ENCODE measurements at regions not wholly inside any gene's neighbourhood (a gene's known extent, or its start where the extent isn't known, plus 50 kb on each side); places are given as distances from the start of the nearest gene placed in this dataset.

- Mint-ChIP-seq H3K27me3 (ENCODE audit: low read depth) (no peaks in the 10 kb centered on the region), H3K27ac (no peak overlapping the region), H3K36me3 (ENCODE audit: low read depth) (no peaks in the 10 kb centered on the region), H3K9me3 (no peaks in the 10 kb centered on the region), H3K4me3 (ENCODE audit: low read depth) (no peak overlapping the region), H3K4me1 (ENCODE audit: low read depth) (no peaks in the 10 kb centered on the region)
- no peak for DNase-seq (ENCODE audit: low spot score)
- intact Hi-C loops (cut with micrococcal nuclease) = no loop called here
Measured at GRCh38 chr5:2642684-2643345, 108.7 kb downstream of the IRX2 start.

- H3K36me3 Mint-ChIP-seq (ENCODE audit: low read depth) = no peaks in the 10 kb centered on the region
- no peak for DNase-seq (ENCODE audit: low spot score)
- H3K4me1 Mint-ChIP-seq (ENCODE audit: low read depth) = no peaks in the 10 kb centered on the region
- H3K4me3 Mint-ChIP-seq (ENCODE audit: low read depth) = no peak overlapping the region
- no peaks in the 10 kb centered on the region for H3K27me3 Mint-ChIP-seq (ENCODE audit: low read depth)
- H3K27ac Mint-ChIP-seq = no peak overlapping the region
- intact Hi-C loops (cut with micrococcal nuclease) = no loop called here
- no peaks in the 10 kb centered on the region for H3K9me3 Mint-ChIP-seq
Measured at GRCh38 chr5:2640717-2641116, 110.8 kb downstream of the IRX2 start.

DNA sequence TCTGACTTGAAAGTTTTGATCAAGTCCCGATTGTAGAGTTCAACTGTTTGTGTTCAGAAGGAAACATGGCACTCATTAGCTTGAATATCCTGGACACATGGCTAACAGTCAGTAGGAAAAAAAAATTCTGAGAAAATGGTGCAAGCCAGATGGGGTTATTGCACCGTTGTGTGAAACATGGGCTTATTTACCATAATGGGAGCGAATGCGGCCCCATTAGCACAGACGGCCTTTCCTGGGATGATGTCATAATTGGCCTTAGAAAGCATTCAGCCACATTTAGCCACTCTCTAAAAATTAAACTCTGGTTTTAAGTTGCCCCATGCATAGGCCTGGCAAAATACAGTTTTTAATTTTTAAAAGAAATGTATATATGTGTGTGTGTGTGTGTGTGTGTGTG is 112.1 kb downstream of the IRX2 start:
- H3K4me3 Mint-ChIP-seq (ENCODE audit: low read depth) = no peak overlapping the region

GRCh38 chr5:2634399-2635176 is 116.9 kb downstream of the IRX2 start:
- H3K27ac Mint-ChIP-seq = no peak overlapping the region
- no peaks in the 10 kb centered on the region for H3K36me3 Mint-ChIP-seq (ENCODE audit: low read depth)
- DNase-seq (ENCODE audit: low spot score) = no peak
- H3K4me3 Mint-ChIP-seq (ENCODE audit: low read depth) = no peak overlapping the region
- no peaks in the 10 kb centered on the region for H3K9me3 Mint-ChIP-seq
- no peaks in the 10 kb centered on the region for H3K4me1 Mint-ChIP-seq (ENCODE audit: low read depth)
- H3K27me3 Mint-ChIP-seq (ENCODE audit: low read depth) = no peaks in the 10 kb centered on the region
- intact Hi-C loops (cut with micrococcal nuclease) = no loop called here

More for the DNA sequence above, 112.1 kb downstream of the IRX2 start:
- Mint-ChIP-seq H3K4me1 (ENCODE audit: low read depth) (no peaks in the 10 kb centered on the region), H3K9me3 (no peaks in the 10 kb centered on the region), H3K27ac (no peak overlapping the region), H3K36me3 (ENCODE audit: low read depth) (no peaks in the 10 kb centered on the region), H3K27me3 (ENCODE audit: low read depth) (no peaks in the 10 kb centered on the region)
- intact Hi-C loops (cut with micrococcal nuclease) = no loop called here
- DNase-seq (ENCODE audit: low spot score) = no peak

DNA sequence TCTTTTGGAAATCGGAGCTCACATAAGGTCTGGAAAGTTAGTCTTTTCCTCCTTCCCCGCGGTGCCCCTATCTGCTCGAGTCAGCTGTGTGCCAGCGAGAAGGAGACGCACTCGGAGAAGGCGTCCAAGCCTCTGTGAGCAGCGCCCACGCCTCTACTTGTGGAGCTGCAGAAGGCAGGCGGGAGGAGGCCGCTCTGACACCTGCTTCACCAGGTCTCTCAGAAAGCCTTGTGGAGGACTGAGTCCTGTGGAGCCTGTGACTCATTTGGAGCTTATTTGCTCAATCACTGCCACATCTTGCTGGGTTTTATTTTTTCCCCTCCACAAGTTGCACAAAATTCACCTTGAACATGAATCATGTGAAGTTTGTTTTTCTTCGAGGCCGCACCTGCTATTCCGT is 117.5 kb downstream of the IRX2 start:
- Mint-ChIP-seq H3K4me1 (ENCODE audit: low read depth) (no peaks in the 10 kb centered on the region), H3K9me3 (no peaks in the 10 kb centered on the region), H3K4me3 (ENCODE audit: low read depth) (no peak overlapping the region), H3K27ac (no peak overlapping the region), H3K36me3 (ENCODE audit: low read depth) (no peaks in the 10 kb centered on the region), H3K27me3 (ENCODE audit: low read depth) (no peaks in the 10 kb centered on the region)
- intact Hi-C loops (cut with micrococcal nuclease) = no loop called here
- DNase-seq (ENCODE audit: low spot score) = no peak

DNA sequence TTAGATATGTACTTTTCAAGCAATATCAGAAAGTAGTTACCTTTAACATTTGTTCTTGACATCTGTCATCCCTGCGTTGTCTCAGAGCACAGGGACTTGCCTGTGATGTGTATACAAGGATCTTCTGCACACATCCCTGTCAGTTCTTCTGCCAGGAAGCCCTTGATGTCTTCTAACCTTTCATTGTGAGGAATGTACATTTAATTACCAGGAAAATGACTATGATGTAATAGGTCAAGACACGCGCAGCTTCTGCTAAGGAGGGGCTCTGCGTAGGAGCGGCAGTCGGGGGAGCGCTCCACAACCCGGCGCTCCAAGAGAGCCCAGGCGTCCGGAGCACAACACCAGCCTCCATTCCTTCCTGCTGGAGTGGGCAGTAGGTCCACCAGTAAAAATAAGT is 119.7 kb downstream of the IRX2 start:
- H3K4me3 Mint-ChIP-seq (ENCODE audit: low read depth) = no peak overlapping the region
- peaks cover 4% of the 10 kb centered on the region for H3K9me3 Mint-ChIP-seq
- no peaks in the 10 kb centered on the region for H3K27me3 Mint-ChIP-seq (ENCODE audit: low read depth)
- H3K27ac Mint-ChIP-seq = no peak overlapping the region
- H3K36me3 Mint-ChIP-seq (ENCODE audit: low read depth) = no peaks in the 10 kb centered on the region
- H3K4me1 Mint-ChIP-seq (ENCODE audit: low read depth) = no peaks in the 10 kb centered on the region
- no peak for DNase-seq (ENCODE audit: low spot score)
- intact Hi-C loops (cut with micrococcal nuclease) = no loop called here

DNA sequence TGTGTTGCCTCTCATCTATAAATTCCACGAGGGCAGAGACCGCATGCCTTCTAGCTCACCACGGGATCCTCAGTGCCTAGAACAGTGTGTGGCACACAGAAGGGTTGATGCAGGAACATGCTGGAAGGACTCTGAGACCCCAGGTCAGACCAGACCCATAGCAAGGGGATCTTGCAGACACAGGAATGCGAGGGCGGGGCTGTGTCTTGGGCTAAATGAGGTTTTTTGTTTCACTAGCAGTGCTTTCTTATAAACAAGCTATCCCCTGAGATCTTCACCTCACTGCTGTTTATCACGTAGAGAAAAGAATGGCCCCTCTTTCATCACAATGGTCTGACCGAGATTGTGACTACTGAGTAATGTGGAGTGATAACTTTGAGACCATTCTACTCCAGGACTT is 122.4 kb downstream of the IRX2 start:
- H3K27me3 Mint-ChIP-seq (ENCODE audit: low read depth) = no peaks in the 10 kb centered on the region
- no peak overlapping the region for H3K4me3 Mint-ChIP-seq (ENCODE audit: low read depth)
- H3K27ac Mint-ChIP-seq = no peak overlapping the region
- no peaks in the 10 kb centered on the region for H3K36me3 Mint-ChIP-seq (ENCODE audit: low read depth)
- no peaks in the 10 kb centered on the region for H3K4me1 Mint-ChIP-seq (ENCODE audit: low read depth)
- H3K9me3 Mint-ChIP-seq = peaks cover 4% of the 10 kb centered on the region
- no peak for DNase-seq (ENCODE audit: low spot score)
- intact Hi-C loops (cut with micrococcal nuclease) = no loop called here

- Mint-ChIP-seq H3K9me3 (peaks cover 4% of the 10 kb centered on the region), H3K4me3 (ENCODE audit: low read depth) (no peak overlapping the region), H3K36me3 (ENCODE audit: low read depth) (no peaks in the 10 kb centered on the region), H3K4me1 (ENCODE audit: low read depth) (no peaks in the 10 kb centered on the region), H3K27me3 (ENCODE audit: low read depth) (no peaks in the 10 kb centered on the region), H3K27ac (no peak overlapping the region)
- intact Hi-C loops (cut with micrococcal nuclease) = no loop called here
- DNase-seq (ENCODE audit: low spot score) = no peak
Measured at GRCh38 chr5:2627867-2628266, 123.6 kb downstream of the IRX2 start.

DNA sequence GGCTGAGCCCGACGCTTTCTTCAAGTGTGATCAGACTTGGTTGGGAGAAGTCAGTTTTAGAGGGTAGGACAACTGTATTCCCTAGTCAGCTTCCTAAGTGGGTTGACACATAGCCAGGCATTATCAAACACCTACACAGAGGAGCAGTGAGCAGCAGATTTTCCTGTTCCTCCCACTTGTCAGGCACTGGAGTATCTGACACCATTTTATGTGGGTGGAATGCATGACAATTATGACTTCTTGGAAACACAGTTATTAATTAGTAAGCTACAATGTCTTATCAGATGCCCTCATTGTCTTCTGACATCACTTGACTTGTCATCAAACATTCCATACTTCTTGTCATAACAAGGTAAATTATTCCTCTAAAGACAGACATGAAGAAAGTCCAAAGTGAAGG is 124.9 kb downstream of the IRX2 start:
- H3K4me3 Mint-ChIP-seq (ENCODE audit: low read depth) = no peak overlapping the region
- no peak for DNase-seq (ENCODE audit: low spot score)
- H3K27ac Mint-ChIP-seq = no peak overlapping the region
- no peaks in the 10 kb centered on the region for H3K27me3 Mint-ChIP-seq (ENCODE audit: low read depth)
- H3K9me3 Mint-ChIP-seq = peaks cover 4% of the 10 kb centered on the region
- intact Hi-C loops (cut with micrococcal nuclease) = no loop called here
- H3K4me1 Mint-ChIP-seq (ENCODE audit: low read depth) = no peaks in the 10 kb centered on the region
- no peaks in the 10 kb centered on the region for H3K36me3 Mint-ChIP-seq (ENCODE audit: low read depth)

DNA sequence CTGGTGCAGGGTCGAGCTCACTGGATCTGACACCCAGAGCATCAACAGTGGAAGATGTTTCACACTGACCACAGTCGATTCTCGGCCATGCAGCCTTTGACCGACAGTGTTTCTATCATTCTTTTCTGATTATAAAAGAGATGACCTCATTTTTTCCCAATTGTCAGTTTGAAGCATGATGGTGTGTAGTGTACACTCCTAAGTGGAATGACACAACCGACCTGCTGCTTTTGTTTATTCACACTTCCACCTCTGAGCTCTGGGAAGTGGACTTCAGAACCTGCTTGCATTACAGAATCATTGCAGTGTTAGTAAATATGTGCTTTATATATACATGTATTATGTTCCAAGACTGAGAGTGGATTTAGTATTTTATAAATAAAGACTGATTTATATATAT is 128.6 kb downstream of the IRX2 start:
- no peak for DNase-seq (ENCODE audit: low spot score)
- Mint-ChIP-seq H3K9me3 (peaks cover 4% of the 10 kb centered on the region), H3K36me3 (ENCODE audit: low read depth) (no peaks in the 10 kb centered on the region), H3K4me3 (ENCODE audit: low read depth) (no peak overlapping the region), H3K4me1 (ENCODE audit: low read depth) (no peaks in the 10 kb centered on the region), H3K27me3 (ENCODE audit: low read depth) (no peaks in the 10 kb centered on the region), H3K27ac (no peak overlapping the region)
- intact Hi-C loops (cut with micrococcal nuclease) = no loop called here

DNA sequence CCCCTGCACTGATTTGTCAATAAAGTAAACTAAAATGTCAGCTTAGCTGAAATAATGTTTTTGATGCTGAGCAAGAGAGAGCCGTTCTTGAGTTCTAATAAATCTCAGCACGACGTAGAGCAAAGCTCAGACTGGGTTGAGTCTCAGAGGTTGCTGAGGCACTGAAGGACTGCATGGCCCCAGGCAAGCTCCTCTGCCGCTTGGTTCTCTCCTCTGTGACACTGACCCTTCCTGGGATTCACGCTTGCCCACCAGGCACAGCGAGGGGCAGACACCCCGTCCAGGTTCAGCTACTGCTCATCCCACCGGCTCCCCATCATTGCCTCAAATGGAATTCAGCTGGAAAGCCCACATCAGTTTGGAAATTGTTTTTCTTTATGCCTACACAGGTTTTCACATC is 129.8 kb downstream of the IRX2 start:
- DNase-seq (ENCODE audit: low spot score) = no peak
- Mint-ChIP-seq H3K9me3 (peaks cover 5% of the 10 kb centered on the region), H3K36me3 (ENCODE audit: low read depth) (no peaks in the 10 kb centered on the region), H3K4me3 (ENCODE audit: low read depth) (no peak overlapping the region), H3K27ac (no peak overlapping the region), H3K27me3 (ENCODE audit: low read depth) (no peaks in the 10 kb centered on the region), H3K4me1 (ENCODE audit: low read depth) (no peaks in the 10 kb centered on the region)
- intact Hi-C loops (cut with micrococcal nuclease) = no loop called here

DNA sequence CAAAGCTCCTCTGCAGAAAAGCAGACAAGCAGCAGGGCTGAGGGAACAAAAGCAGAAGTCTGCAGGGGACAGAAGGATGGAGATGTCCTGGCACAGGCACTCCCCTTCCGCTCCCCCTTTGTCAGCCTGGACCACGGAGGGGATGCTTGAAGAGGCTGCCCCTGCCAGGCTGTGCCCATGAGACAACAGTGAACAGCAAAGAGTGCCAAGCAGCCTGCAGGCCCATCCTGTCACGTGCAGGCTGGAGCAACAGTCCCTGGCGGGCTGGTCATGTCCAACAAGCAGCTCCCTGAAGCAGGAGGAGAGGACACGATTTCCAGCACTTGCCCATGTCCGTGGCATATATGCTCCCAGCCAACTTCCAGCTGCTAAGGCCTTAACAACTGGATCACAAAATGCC is 132.3 kb downstream of the IRX2 start:
- intact Hi-C loops (cut with micrococcal nuclease) = no loop called here
- H3K36me3 Mint-ChIP-seq (ENCODE audit: low read depth) = no peaks in the 10 kb centered on the region
- H3K4me3 Mint-ChIP-seq (ENCODE audit: low read depth) = no peak overlapping the region
- H3K4me1 Mint-ChIP-seq (ENCODE audit: low read depth) = no peaks in the 10 kb centered on the region
- no peaks in the 10 kb centered on the region for H3K27me3 Mint-ChIP-seq (ENCODE audit: low read depth)
- no peak for DNase-seq (ENCODE audit: low spot score)
- H3K9me3 Mint-ChIP-seq = peaks cover 5% of the 10 kb centered on the region
- H3K27ac Mint-ChIP-seq = no peak overlapping the region

DNA sequence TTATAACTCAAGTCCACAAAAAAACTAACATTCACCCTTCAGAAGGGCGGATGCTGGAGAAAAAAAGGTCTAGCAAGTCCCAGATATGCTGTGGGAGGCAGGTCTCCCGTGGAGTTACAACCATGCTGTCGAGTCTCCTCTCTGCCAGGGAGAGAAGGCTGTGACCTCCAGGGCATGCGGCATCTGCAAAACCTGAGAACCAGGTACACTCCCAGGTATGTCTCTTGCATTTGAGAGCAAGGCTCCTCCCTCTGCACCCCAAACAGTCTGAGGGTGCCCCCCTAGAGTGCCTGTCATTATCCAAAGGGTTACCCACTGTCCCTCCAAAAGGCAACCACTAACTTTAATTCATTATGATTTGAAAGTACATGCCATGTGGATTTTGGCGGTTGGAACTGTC is 134.0 kb downstream of the IRX2 start:
- Mint-ChIP-seq H3K27me3 (ENCODE audit: low read depth) (no peaks in the 10 kb centered on the region), H3K4me1 (ENCODE audit: low read depth) (no peaks in the 10 kb centered on the region), H3K4me3 (ENCODE audit: low read depth) (no peak overlapping the region), H3K9me3 (peaks cover 5% of the 10 kb centered on the region), H3K27ac (no peak overlapping the region), H3K36me3 (ENCODE audit: low read depth) (no peaks in the 10 kb centered on the region)
- DNase-seq (ENCODE audit: low spot score) = no peak
- intact Hi-C loops (cut with micrococcal nuclease) = no loop called here

All from activated T-helper 2 cell treated with anti-CD3 and anti-CD28 coated beads, Interferon-gamma antibody, Interleukin-2, Interleukin-4, amounts not matched to agents 10 μg/mL and 5 μg/mL and 100 μg/mL, durations not matched to agents 14 hours and 24 hours and 36 hours (primary cell).